ENCODE measurements at regions not wholly inside any gene's neighbourhood (a gene's known extent, or its start where the extent isn't known, plus 50 kb on each side); places are given as distances from the start of the nearest gene placed in this dataset.

GRCh38 chr13:89407357-89407756, 1736.2 kb downstream of the SLITRK5 start:
- no peak for TF ChIP-seq POLR2AphosphoS5 (IDR thresholded peaks at IDR 0.05)
- TF ChIP-seq, protein P1, sequence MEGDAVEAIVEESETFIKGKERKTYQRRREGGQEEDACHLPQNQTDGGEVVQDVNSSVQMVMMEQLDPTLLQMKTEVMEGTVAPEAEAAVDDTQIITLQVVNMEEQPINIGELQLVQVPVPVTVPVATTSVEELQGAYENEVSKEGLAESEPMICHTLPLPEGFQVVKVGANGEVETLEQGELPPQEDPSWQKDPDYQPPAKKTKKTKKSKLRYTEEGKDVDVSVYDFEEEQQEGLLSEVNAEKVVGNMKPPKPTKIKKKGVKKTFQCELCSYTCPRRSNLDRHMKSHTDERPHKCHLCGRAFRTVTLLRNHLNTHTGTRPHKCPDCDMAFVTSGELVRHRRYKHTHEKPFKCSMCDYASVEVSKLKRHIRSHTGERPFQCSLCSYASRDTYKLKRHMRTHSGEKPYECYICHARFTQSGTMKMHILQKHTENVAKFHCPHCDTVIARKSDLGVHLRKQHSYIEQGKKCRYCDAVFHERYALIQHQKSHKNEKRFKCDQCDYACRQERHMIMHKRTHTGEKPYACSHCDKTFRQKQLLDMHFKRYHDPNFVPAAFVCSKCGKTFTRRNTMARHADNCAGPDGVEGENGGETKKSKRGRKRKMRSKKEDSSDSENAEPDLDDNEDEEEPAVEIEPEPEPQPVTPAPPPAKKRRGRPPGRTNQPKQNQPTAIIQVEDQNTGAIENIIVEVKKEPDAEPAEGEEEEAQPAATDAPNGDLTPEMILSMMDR (IDR thresholded peaks at IDR 0.05), result no peak
